HEK293T (cell line): ENCODE measurements at regions not wholly inside any gene's neighbourhood (a gene's known extent, or its start where the extent isn't known, plus 50 kb on each side); places are given as distances from the start of the nearest gene placed in this dataset.

ENCODE experiments used
- CTCF ChIA-PET: fragments of 350-600 bp; formaldehyde crosslinking; extraction: SDS; loops from one replicate; lab custom pipeline; 2021; ENCODE audit warnings: antibody characterized with exemption, inconsistent platforms; lab: Yijun Ruan, JAX
- POLR2A ChIA-PET: fragments of 350-600 bp; formaldehyde crosslinking; extraction: SDS; loops from one replicate; lab custom pipeline; 2020; ENCODE audit warnings: antibody characterized with exemption, inconsistent platforms; lab: Yijun Ruan, JAX
- DNase-seq: peaks from one replicate; pipeline ENCODE4 v3.0.0; 2012; ENCODE audit warnings: mixed read lengths; ENCODE audit errors: extremely low spot score
- ARNT ChIP-seq: fragments of 450-650 bp; IDR thresholded peaks from 2 replicates; pipeline ENCODE4 v1.6.1; 2017; ENCODE audit warnings: mild to moderate bottlenecking
- BHLHE40 ChIP-seq: fragments of 450-650 bp; IDR thresholded peaks from 2 replicates; pipeline ENCODE4 v1.6.1; 2016; ENCODE audit warnings: mild to moderate bottlenecking, moderate library complexity, borderline replicate concordance
- CTBP1 ChIP-seq: fragments of 450-650 bp; IDR thresholded peaks from 2 replicates; pipeline ENCODE4 v1.6.1; 2016; ENCODE audit warnings: borderline replicate concordance
- ELF4 ChIP-seq: fragments of 450-650 bp; IDR thresholded peaks from 2 replicates; pipeline ENCODE4 v1.6.1; 2017; ENCODE audit warnings: antibody characterized with exemption
- FOXA1 ChIP-seq: fragments of 450-650 bp; IDR thresholded peaks from 2 replicates; pipeline ENCODE4 v1.6.1; 2016; ENCODE audit warnings: mild to moderate bottlenecking
- FOXK2 ChIP-seq: fragments of 450-650 bp; IDR thresholded peaks from 2 replicates; pipeline ENCODE4 v1.6.1; 2016; ENCODE audit warnings: mild to moderate bottlenecking
- FOXM1 ChIP-seq: fragments of 450-650 bp; IDR thresholded peaks from 2 replicates; pipeline ENCODE4 v1.6.1; 2017; ENCODE audit warnings: mild to moderate bottlenecking, borderline replicate concordance
- HDGF ChIP-seq: fragments of 450-650 bp; IDR thresholded peaks from 2 replicates; pipeline ENCODE4 v1.6.1; 2017; ENCODE audit warnings: antibody characterized with exemption, borderline replicate concordance
- L3MBTL2 ChIP-seq: fragments of 450-650 bp; conservative IDR thresholded peaks from 2 replicates; pipeline ENCODE4 v1.6.1; 2016; ENCODE audit warnings: mild to moderate bottlenecking
- LEF1 ChIP-seq: fragments of 450-650 bp; IDR thresholded peaks from 2 replicates; pipeline ENCODE4 v1.6.1; 2017; ENCODE audit warnings: mild to moderate bottlenecking, borderline replicate concordance
- NFRKB ChIP-seq: fragments of 450-650 bp; IDR thresholded peaks from 2 replicates; pipeline ENCODE4 v1.6.1; 2016; ENCODE audit warnings: mild to moderate bottlenecking, moderate library complexity
- SP1 ChIP-seq: fragments of 450-650 bp; IDR thresholded peaks from 2 replicates; pipeline ENCODE4 v1.6.1; 2017
- SUZ12 ChIP-seq: fragments of 450-650 bp; IDR thresholded peaks from 2 replicates; pipeline ENCODE4 v1.6.1; 2016; ENCODE audit warnings: mild to moderate bottlenecking
- TARDBP ChIP-seq: fragments of 450-650 bp; IDR thresholded peaks from 2 replicates; pipeline ENCODE4 v1.6.1; 2016
- ZNF384 ChIP-seq: fragments of 450-650 bp; IDR thresholded peaks from 2 replicates; pipeline ENCODE4 v1.6.1; 2016
- TF ChIP-seq, protein P1 (sequence below): fragments of 450-650 bp; IDR thresholded peaks from 2 replicates; pipeline ENCODE4 v1.6.1; 2016

DNA sequence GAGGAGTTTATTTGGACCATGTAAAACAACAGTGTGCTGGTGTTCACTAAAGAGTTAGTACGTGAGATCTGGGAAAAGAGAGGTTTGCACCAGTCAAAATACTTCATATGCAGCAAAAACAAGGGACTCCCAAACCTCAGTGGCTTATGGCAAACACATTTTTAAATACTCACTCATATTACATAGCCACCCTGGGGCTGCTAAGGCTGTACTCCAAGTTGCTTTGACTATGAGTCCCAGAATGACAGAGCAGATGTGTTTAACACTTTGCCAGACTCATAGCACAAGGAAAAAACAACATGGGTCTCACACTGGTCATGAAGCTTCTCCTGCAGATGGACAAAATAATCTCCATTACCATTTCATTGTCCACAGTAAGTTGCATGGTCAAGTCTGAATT lies 202.8 kb upstream of the GRIA4 start:
- POLR2A ChIA-PET = no interaction called here
- CTCF ChIA-PET = no interaction called here
- TF ChIP-seq ELF4 (no peak), LEF1 (no peak), CTBP1 (no peak), BHLHE40 (no peak), ZNF384 (no peak), NFRKB (no peak), FOXK2 (no peak), TARDBP (no peak), HDGF (no peak), SUZ12 (no peak), SP1 (no peak), FOXA1 (no peak), FOXM1 (no peak)
- TF ChIP-seq, protein P1, sequence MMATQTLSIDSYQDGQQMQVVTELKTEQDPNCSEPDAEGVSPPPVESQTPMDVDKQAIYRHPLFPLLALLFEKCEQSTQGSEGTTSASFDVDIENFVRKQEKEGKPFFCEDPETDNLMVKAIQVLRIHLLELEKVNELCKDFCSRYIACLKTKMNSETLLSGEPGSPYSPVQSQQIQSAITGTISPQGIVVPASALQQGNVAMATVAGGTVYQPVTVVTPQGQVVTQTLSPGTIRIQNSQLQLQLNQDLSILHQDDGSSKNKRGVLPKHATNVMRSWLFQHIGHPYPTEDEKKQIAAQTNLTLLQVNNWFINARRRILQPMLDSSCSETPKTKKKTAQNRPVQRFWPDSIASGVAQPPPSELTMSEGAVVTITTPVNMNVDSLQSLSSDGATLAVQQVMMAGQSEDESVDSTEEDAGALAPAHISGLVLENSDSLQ = no peak
- DNase-seq = no peak

DNA sequence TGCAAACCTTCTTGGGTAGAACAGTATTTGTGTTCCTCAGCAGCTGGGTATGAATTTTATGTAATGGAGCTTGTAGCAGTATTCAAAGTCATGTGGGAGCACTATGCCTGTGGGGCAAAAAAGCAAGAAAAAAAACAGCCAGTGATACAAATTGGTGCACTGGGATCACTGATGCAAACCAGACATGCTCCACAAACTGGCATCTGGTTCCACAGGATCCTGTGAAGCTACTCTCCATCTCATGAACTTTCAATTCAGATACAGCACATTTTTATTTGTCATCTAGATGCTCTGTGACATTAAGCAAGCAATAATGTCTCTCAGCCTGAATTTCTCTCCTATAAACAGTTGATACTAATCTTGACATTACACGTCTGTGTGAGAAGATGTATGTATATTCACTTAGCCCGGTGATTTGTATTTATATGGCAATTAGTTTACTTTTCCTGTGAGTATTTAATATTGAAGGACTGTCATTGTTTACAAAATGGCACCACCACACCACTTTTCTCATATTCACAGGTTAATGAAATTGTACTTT lies 208.5 kb upstream of the GRIA4 start:
- no peak for DNase-seq
- CTCF ChIA-PET = no interaction called here
- TF ChIP-seq ZNF384 (no peak), FOXK2 (no peak), L3MBTL2 (no peak), ELF4 (no peak), BHLHE40 (no peak), ARNT (no peak), HDGF (no peak), TARDBP (no peak), NFRKB (no peak), LEF1 (no peak), CTBP1 (no peak), FOXA1 (no peak), SUZ12 (no peak), FOXM1 (no peak), SP1 (no peak)
- TF ChIP-seq, protein P1 = no peak
- POLR2A ChIA-PET = no interaction called here

DNA sequence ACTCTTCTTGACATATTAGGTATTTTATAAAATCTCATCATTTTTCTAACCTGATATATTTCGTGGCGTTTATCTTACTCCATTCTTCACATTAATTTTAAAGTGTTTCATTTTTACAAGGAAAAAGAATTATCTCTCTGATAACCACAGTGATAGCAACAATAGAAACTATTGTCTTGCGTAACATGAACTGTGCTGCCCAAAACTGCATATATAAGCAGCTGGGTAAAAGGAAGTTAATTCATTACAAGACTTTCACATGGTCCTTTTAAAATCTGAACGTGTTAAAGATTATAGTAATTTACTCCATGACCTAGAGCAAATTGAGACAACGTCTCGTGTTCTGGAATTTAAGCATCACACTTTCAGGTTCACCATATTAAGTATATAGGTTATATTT lies 210.4 kb upstream of the GRIA4 start:
- DNase-seq = no peak
- ChIA-PET CTCF (no interaction called here), POLR2A (no interaction called here)
- TF ChIP-seq L3MBTL2 (no peak), LEF1 (no peak), NFRKB (no peak), ARNT (no peak), HDGF (no peak), SUZ12 (no peak), BHLHE40 (no peak), SP1 (no peak), FOXM1 (no peak), ELF4 (no peak), ZNF384 (no peak), TARDBP (no peak)
- TF ChIP-seq, protein P1 = no peak

DNA sequence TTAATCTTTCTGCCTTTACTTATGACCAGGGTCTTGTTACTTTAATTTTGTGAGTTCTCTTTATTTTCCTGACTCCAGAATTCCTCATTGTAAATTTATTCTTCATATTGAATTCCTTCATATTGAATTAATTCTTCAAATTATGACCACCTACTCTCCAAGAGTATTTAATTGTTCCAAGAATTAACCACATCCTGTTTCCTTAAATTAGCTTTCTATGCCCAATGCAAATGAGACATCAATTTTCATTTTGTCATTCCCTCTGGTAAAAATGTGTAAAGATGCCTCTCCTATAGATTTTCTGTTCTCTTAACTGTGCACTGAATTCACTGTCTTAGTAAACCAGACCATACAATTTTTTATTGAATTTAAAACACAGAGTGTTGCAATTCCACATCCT lies 211.2 kb upstream of the GRIA4 start:
- ChIA-PET CTCF (no interaction called here), POLR2A (no interaction called here)
- no peak for DNase-seq
- TF ChIP-seq, protein P1 = no peak
- TF ChIP-seq L3MBTL2 = no peak
- no peak for TF ChIP-seq NFRKB
- no peak for TF ChIP-seq FOXM1
- no peak for TF ChIP-seq CTBP1
- no peak for TF ChIP-seq SP1
- TF ChIP-seq BHLHE40 = no peak
- TF ChIP-seq SUZ12 = no peak
- TF ChIP-seq FOXA1 = no peak
- no peak for TF ChIP-seq ELF4
- TF ChIP-seq ARNT = no peak
- no peak for TF ChIP-seq FOXK2
- no peak for TF ChIP-seq ZNF384
- TF ChIP-seq LEF1 = no peak
- TF ChIP-seq TARDBP = no peak

DNA sequence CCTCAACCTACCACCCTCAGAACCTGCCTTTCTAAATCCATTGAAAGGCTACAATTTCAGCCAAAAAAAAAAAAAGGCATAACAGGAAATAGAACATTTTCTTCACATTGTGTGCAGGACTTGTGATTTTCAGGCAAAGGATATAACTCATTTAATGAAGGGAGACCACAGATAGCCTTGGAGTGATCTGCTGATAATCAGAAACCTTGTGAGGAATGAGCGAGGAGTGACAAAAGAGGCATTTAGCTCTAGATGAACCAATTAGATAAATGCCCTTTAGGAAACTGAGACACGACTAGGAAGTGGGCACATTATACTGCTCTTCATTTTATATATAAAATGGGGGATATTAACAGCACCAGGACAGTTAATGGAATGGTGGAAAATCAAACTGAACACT lies 216.5 kb upstream of the GRIA4 start:
- TF ChIP-seq BHLHE40 (no peak), LEF1 (no peak), NFRKB (no peak), HDGF (no peak), L3MBTL2 (no peak), ARNT (no peak), FOXA1 (no peak), ZNF384 (no peak), CTBP1 (no peak), FOXK2 (no peak), ELF4 (no peak), SUZ12 (no peak), FOXM1 (no peak), SP1 (no peak), TARDBP (no peak)
- TF ChIP-seq, protein P1 = no peak
- POLR2A ChIA-PET = no interaction called here
- no peak for DNase-seq
- CTCF ChIA-PET = no interaction called here
